HEK293T (cell line): ENCODE measurements at regions not wholly inside any gene's neighbourhood (a gene's known extent, or its start where the extent isn't known, plus 50 kb on each side); places are given as distances from the start of the nearest gene placed in this dataset.

ENCODE experiments used
- CTCF ChIA-PET: fragments of 350-600 bp; formaldehyde crosslinking; extraction: SDS; loops from one replicate; lab custom pipeline; 2021; ENCODE audit warnings: antibody characterized with exemption, inconsistent platforms; lab: Yijun Ruan, JAX
- POLR2A ChIA-PET: fragments of 350-600 bp; formaldehyde crosslinking; extraction: SDS; loops from one replicate; lab custom pipeline; 2020; ENCODE audit warnings: antibody characterized with exemption, inconsistent platforms; lab: Yijun Ruan, JAX
- DNase-seq: peaks from one replicate; pipeline ENCODE4 v3.0.0; 2012; ENCODE audit warnings: mixed read lengths; ENCODE audit errors: extremely low spot score
- ARNT ChIP-seq: fragments of 450-650 bp; IDR thresholded peaks from 2 replicates; pipeline ENCODE4 v1.6.1; 2017; ENCODE audit warnings: mild to moderate bottlenecking
- BHLHE40 ChIP-seq: fragments of 450-650 bp; IDR thresholded peaks from 2 replicates; pipeline ENCODE4 v1.6.1; 2016; ENCODE audit warnings: mild to moderate bottlenecking, moderate library complexity, borderline replicate concordance
- CTBP1 ChIP-seq: fragments of 450-650 bp; IDR thresholded peaks from 2 replicates; pipeline ENCODE4 v1.6.1; 2016; ENCODE audit warnings: borderline replicate concordance
- ELF4 ChIP-seq: fragments of 450-650 bp; IDR thresholded peaks from 2 replicates; pipeline ENCODE4 v1.6.1; 2017; ENCODE audit warnings: antibody characterized with exemption
- FOXA1 ChIP-seq: fragments of 450-650 bp; IDR thresholded peaks from 2 replicates; pipeline ENCODE4 v1.6.1; 2016; ENCODE audit warnings: mild to moderate bottlenecking
- FOXK2 ChIP-seq: fragments of 450-650 bp; IDR thresholded peaks from 2 replicates; pipeline ENCODE4 v1.6.1; 2016; ENCODE audit warnings: mild to moderate bottlenecking
- FOXM1 ChIP-seq: fragments of 450-650 bp; IDR thresholded peaks from 2 replicates; pipeline ENCODE4 v1.6.1; 2017; ENCODE audit warnings: mild to moderate bottlenecking, borderline replicate concordance
- HDGF ChIP-seq: fragments of 450-650 bp; IDR thresholded peaks from 2 replicates; pipeline ENCODE4 v1.6.1; 2017; ENCODE audit warnings: antibody characterized with exemption, borderline replicate concordance
- L3MBTL2 ChIP-seq: fragments of 450-650 bp; conservative IDR thresholded peaks from 2 replicates; pipeline ENCODE4 v1.6.1; 2016; ENCODE audit warnings: mild to moderate bottlenecking
- LEF1 ChIP-seq: fragments of 450-650 bp; IDR thresholded peaks from 2 replicates; pipeline ENCODE4 v1.6.1; 2017; ENCODE audit warnings: mild to moderate bottlenecking, borderline replicate concordance
- NFRKB ChIP-seq: fragments of 450-650 bp; IDR thresholded peaks from 2 replicates; pipeline ENCODE4 v1.6.1; 2016; ENCODE audit warnings: mild to moderate bottlenecking, moderate library complexity
- SP1 ChIP-seq: fragments of 450-650 bp; IDR thresholded peaks from 2 replicates; pipeline ENCODE4 v1.6.1; 2017
- SUZ12 ChIP-seq: fragments of 450-650 bp; IDR thresholded peaks from 2 replicates; pipeline ENCODE4 v1.6.1; 2016; ENCODE audit warnings: mild to moderate bottlenecking
- TARDBP ChIP-seq: fragments of 450-650 bp; IDR thresholded peaks from 2 replicates; pipeline ENCODE4 v1.6.1; 2016
- ZNF384 ChIP-seq: fragments of 450-650 bp; IDR thresholded peaks from 2 replicates; pipeline ENCODE4 v1.6.1; 2016
- TF ChIP-seq, protein P1 (sequence below): fragments of 450-650 bp; IDR thresholded peaks from 2 replicates; pipeline ENCODE4 v1.6.1; 2016

DNA sequence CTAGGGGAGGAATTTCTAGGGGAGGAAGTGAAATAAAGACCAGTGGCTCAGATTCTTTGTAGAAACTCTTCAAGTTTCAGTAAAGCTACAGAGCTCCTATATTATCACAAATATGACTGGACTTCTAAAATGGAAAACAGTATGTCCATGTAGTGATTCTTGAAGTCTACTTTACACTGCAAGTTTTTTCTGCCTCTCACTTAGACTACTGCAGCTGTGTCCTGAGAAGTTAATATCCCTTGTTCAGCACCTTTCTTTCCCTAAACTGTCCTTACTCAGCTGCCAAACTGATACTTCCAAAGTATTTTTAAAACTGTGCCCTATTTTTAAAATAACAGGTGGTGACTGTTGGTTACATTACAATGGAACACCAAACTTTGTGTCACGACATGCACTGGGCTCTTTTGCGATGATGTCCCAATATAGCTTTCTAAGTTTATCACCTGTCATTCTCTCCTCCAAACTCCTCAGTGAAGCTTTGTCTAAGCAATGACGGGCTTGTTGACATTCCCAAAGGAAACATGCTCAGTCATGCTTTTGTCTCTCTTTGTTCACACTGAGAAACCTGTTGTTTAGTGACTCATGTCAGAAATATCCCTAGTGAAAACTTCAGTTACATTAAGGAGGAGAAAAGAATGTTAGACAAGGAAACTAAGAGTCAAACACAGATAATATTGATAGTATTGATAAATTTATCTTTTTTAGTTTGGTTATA lies 341.1 kb downstream of the ARL6IP6 start:
- ChIA-PET CTCF (no interaction called here), POLR2A (no interaction called here)
- no peak for DNase-seq
- TF ChIP-seq ELF4 (no peak), L3MBTL2 (no peak), NFRKB (no peak), BHLHE40 (no peak), SP1 (no peak), ARNT (no peak), CTBP1 (no peak)

DNA sequence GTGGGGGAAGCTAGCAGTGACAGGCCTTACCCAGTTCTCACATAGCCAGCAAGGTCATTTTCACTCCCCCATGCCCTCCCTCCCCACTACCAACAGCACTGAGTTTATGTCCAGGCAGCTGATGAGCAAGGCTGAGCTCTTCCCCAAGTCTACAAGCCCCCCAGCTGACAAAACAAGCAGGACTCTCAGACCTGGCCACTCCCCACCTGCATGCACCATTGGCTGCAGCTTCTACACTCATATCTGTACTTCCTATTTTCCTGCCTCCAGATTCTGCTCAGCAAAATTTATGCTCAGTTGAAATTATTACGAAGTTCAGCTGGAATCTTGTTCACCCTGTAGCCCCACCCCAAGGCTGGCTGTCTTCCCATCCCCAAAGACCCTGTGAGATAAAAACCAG lies 339.3 kb downstream of the ARL6IP6 start:
- TF ChIP-seq FOXM1 (no peak), BHLHE40 (no peak), CTBP1 (no peak), SP1 (no peak), TARDBP (no peak), ZNF384 (no peak), NFRKB (no peak), FOXA1 (no peak), L3MBTL2 (no peak), LEF1 (no peak), ELF4 (no peak), SUZ12 (no peak), FOXK2 (no peak), HDGF (no peak), ARNT (no peak)
- TF ChIP-seq, protein P1, sequence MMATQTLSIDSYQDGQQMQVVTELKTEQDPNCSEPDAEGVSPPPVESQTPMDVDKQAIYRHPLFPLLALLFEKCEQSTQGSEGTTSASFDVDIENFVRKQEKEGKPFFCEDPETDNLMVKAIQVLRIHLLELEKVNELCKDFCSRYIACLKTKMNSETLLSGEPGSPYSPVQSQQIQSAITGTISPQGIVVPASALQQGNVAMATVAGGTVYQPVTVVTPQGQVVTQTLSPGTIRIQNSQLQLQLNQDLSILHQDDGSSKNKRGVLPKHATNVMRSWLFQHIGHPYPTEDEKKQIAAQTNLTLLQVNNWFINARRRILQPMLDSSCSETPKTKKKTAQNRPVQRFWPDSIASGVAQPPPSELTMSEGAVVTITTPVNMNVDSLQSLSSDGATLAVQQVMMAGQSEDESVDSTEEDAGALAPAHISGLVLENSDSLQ = no peak
- ChIA-PET POLR2A (no interaction called here), CTCF (no interaction called here)
- no peak for DNase-seq

DNA sequence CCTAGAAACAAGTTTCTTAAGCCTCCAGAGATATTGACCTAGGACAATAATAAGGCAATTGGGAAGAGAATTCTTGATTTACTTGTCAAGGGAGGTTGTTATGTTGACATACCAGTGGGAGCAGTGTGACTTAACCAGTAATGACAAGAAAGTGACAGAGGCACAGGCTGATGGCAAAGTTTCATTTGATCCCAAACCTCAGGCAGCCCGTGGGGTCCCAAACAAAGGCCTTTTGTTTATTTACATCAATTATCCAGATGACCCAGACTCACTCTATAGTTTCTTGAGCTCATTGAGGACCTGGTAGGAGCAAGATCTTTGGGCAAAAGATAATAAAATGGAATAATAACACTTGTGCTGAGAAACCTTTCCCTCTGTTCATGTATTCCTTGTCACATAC lies 336.8 kb downstream of the ARL6IP6 start:
- CTCF ChIA-PET = no interaction called here
- DNase-seq = no peak

DNA sequence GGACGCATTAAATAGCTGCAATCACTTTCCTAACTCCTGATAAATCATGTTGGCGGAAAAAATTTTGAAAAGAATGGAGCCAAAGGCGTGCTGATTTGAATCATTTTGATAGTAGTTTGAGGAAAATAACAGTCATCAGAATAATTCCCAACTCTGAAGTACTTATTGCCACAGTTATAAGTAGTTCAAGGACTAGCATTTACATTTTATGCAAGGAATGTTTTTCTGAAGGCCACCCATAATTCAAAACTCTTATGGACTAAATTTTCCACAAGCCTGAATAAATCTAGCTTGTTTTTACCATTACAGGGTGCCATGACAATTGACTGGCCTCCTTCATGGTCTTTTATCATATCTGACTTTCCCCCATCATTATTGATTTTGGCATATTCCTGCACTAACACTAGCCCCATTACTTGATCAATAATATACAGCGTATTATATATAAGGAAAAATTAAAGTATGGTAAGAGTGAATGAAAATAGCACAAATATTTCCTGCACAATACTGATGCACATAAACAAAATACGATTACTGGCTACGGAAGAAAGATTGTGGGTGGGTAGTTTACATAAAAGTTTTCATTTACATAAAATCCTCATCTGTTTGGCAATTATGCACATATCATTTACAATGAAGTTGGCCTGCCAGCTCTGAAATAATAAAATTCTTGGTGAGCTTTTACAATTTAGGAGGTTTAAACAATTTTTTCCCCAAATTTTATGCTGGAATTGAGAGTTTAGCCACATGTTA lies 334.6 kb downstream of the ARL6IP6 start:
- ChIA-PET POLR2A (no interaction called here), CTCF (no interaction called here)
- DNase-seq = no peak
- TF ChIP-seq LEF1 = no peak
- no peak for TF ChIP-seq ZNF384
- no peak for TF ChIP-seq NFRKB
- no peak for TF ChIP-seq FOXA1
- TF ChIP-seq FOXK2 = no peak
- TF ChIP-seq L3MBTL2 = no peak
- no peak for TF ChIP-seq CTBP1
- TF ChIP-seq TARDBP = no peak
- TF ChIP-seq HDGF = no peak
- TF ChIP-seq FOXM1 = no peak
- no peak for TF ChIP-seq SUZ12
- no peak for TF ChIP-seq ARNT
- no peak for TF ChIP-seq BHLHE40
- TF ChIP-seq SP1 = no peak
- TF ChIP-seq ELF4 = no peak
- TF ChIP-seq, protein P1 = no peak

More for the DNA sequence above, 336.8 kb downstream of the ARL6IP6 start:
- TF ChIP-seq ARNT (no peak), CTBP1 (no peak), TARDBP (no peak), FOXA1 (no peak), SP1 (no peak), LEF1 (no peak), L3MBTL2 (no peak), ELF4 (no peak), FOXK2 (no peak), HDGF (no peak), BHLHE40 (no peak), ZNF384 (no peak), NFRKB (no peak), FOXM1 (no peak), SUZ12 (no peak)
- TF ChIP-seq, protein P1 = no peak
- POLR2A ChIA-PET = no interaction called here

DNA sequence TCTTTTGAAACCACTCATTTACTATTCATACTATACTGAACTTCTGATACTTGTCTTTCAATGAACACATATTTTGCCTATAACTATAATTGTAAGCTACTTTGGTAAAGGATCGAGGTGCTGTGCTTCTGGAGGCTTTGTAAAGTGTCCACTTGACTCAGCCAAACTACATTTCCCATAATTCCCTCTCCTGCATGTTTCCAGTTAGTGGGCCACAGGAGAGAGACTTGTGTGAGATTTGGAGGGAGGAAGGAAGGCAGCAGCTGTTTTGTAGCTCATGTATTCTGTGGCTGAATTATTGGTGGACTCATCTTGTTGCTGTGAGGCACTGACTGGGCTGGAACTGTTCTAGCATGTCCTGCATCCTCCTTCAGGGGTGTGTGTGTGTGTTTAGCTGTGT lies 328.8 kb downstream of the ARL6IP6 start:
- CTCF ChIA-PET = no interaction called here
- POLR2A ChIA-PET = no interaction called here
- no peak for TF ChIP-seq FOXA1
- TF ChIP-seq SP1 = no peak
- no peak for TF ChIP-seq HDGF
- no peak for TF ChIP-seq ZNF384
- no peak for TF ChIP-seq FOXK2
- no peak for TF ChIP-seq ARNT
- no peak for TF ChIP-seq FOXM1
- DNase-seq = no peak
